ENCODE measurements at regions not wholly inside any gene's neighbourhood (a gene's known extent, or its start where the extent isn't known, plus 50 kb on each side); places are given as distances from the start of the nearest gene placed in this dataset.

DNA sequence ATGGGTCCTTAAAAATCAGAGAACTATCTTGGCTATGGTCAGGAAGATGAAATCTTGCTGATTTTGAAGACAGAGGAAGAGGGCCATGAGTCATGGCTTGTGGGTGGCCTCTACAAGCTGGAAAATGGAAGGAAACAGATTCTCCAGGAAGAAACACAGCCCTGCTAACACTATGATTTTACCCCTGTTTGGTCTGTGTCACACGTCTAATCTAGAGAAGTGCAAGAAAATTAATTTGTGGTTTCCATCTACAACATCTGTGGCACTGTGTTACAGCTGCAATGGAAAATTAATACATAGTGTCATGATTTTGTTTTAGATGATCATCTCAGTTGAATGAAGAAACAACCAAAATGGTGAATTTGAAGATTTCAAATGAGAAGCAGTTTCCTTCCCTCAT lies 288.7 kb upstream of the NRIP1 start:
- TF ChIP-seq EP300 (IDR thresholded peaks at IDR 0.05) = no peak
- TF ChIP-seq, protein P1, sequence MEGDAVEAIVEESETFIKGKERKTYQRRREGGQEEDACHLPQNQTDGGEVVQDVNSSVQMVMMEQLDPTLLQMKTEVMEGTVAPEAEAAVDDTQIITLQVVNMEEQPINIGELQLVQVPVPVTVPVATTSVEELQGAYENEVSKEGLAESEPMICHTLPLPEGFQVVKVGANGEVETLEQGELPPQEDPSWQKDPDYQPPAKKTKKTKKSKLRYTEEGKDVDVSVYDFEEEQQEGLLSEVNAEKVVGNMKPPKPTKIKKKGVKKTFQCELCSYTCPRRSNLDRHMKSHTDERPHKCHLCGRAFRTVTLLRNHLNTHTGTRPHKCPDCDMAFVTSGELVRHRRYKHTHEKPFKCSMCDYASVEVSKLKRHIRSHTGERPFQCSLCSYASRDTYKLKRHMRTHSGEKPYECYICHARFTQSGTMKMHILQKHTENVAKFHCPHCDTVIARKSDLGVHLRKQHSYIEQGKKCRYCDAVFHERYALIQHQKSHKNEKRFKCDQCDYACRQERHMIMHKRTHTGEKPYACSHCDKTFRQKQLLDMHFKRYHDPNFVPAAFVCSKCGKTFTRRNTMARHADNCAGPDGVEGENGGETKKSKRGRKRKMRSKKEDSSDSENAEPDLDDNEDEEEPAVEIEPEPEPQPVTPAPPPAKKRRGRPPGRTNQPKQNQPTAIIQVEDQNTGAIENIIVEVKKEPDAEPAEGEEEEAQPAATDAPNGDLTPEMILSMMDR (IDR thresholded peaks at IDR 0.05) = no peak

All from esophagus muscularis mucosa (tissue), 3 donors.